CD4-positive, alpha-beta T cell treated with Interleukin-4 for 4 hours (primary cell): ENCODE measurements at regions not wholly inside any gene's neighbourhood (a gene's known extent, or its start where the extent isn't known, plus 50 kb on each side); places are given as distances from the start of the nearest gene placed in this dataset.

Experiments
- DNase-seq: peaks from one replicate; pipeline ENCODE4 v3.0.0-alpha.2; 2020

GRCh38 chr3:70550723-70551319, 238.4 kb upstream of the MDFIC2 start:
- peak; percentile 64 for DNase-seq

DNA sequence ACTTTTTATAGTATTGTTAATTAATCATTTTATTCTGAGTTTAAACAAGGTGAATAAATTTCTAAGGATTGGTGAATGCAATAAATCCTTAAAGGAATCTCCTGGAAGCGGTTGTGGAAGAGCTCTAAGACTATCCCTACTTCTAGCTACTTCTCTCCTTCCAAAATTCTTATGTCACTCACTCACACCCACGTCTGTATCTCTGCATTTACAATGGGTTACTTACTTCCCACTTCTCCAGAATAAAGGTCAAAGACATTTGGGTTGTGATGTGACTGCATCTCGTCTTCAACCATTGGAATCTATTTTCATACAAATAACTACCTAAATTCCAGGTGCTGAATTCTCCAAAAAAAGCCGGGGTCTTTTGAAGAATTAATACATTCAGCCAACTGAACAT, 234.2 kb upstream of the MDFIC2 start:
- no peak for DNase-seq

GRCh38 chr3:70543493-70543892, 231.1 kb upstream of the MDFIC2 start:
- no peak for DNase-seq

DNA sequence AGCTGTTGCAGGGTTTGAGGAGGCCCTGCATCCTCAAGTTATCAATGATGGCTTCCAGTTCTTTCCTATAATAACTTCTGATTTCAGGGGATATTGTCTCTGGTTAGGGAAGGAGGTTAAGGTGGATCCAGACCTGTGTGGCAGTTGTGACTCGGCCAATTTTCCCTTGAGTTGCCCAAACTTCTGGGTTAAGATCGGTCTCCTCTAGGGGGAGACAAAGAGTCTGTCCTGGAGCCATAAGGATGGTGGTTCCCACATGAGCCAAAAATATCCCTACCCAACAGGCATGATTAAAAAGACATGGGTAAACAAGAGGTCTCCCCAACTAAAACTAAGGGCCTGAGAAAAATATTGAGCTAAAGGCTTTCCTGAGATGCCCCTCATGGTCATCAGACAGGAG, 227.5 kb upstream of the MDFIC2 start:
- no peak for DNase-seq

DNA sequence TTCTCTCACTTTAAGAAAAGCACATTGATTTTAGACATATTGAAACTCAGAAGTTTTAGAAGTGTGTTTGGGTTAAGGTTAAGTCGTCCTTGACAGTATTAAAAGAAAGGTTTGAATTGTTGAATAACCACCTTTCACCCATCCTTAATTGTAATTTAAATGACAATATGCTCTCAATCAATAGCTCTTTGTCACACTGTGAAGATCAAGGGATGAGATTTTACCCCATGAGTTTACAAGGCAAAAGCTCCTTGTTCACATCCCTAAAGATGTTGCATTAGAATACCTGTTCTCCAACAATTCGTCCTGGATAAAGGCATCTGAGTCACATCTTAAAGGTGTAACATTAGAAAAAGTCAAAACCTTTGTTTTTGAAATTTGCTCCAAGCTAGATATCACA, 220.4 kb upstream of the MDFIC2 start:
- DNase-seq, result no peak

- no peak for DNase-seq
These were observed 219.5 kb upstream of the MDFIC2 start for GRCh38 chr3:70531838-70532489.

DNA sequence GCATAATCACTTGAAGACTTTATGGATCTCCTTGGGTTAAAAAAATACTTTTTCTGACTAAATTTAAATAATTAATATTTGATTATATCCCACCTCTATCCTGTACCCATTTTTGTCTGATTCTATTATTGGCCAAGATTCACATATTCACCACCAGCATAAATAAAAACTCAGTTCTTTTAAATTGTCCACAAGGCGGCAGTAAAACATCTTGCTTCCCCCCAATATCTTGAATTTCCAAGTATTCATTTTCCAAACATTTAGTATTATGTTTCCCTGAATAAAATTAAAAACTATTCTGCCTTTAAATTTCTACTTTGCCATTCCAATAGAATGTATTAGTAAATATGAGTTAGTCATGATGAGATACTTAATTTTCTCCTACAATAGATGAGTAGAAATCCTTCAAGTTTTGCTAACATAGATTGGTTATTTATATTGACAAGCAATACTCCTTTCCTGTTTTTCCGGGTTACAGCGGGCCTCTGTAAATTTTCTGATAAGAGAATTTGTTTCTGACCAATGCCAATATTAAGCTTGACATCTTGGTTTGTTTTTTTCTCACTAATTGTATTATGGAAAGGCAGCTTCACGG, 218.7 kb upstream of the MDFIC2 start:
- no peak for DNase-seq

DNA sequence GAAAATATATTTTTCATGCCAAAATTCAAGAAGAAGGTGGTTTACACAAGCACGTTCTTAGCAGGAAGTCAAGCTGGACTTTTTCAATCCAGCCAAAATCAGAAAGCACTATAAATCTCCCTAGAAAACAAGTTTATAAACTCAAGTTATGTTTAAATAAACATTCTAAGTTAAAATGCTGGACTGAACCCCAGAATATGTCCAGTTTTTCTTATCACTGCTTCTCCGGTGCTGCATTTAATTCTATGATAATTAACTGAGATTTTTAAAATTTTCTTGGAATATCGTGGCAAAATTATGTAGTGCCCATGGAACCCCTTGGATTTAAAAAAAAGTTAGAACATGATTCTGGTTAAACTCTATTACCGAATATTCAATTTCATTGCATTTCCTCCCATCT, 218.2 kb upstream of the MDFIC2 start:
- no peak for DNase-seq

DNA sequence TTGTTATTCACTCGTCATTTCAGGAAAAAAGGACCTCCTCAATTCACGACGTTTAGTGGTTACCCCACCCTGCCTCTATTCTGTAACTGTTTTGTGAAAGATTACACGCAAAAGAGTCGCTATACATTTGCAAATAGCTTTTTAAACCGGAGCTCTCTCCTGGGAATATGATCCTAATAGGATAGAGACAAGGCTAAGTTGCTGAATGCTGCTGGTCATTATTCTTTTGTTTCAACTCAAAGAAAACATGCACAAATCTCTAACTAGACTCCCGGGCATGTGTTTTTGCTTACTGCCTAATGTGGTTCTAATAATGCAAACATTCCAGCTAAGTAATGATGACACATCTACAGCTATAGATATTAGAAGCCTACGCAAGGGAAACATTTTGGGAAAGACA, 214.6 kb upstream of the MDFIC2 start:
- no peak for DNase-seq

DNA sequence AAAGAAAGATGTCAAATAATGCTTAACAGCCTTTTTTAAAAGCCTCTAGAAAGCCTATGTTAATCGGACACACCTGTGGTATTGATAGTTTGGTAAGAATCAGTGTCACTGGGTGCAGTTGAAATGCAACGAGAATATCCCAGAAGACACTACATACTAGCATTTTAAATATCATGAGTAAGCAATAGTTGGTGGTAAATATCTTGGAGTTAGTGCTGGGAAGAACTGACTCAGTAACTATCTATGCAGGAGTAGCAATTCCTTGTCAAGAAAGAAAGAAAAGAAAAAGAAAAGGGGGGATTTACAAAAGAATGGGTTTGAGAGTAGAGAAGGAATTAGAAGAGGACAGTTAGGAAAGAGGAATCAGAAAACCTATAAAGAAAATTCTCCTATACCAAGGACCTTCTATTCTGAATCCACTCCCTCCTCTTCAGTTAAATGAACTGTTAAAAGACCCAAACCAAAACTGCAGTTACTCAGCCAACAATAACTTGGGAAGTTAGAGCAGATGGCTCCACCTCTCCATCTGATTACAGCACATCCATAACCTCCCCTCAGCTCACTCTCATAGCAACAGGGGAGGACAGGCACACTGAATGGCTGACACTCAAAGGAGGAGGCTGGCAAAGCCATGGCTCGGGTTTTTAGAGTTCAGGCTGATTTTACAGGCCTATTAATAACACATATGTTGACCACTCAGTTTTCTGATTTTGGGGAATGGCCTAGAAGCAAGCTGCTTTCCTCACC, 207.6 kb upstream of the MDFIC2 start:
- DNase-seq, result no peak

GRCh38 chr3:70519026-70519425, 206.6 kb upstream of the MDFIC2 start:
- no peak for DNase-seq

GRCh38 chr3:70518356-70518755, 205.9 kb upstream of the MDFIC2 start:
- no peak for DNase-seq

- DNase-seq, result no peak
These were observed 204.9 kb upstream of the MDFIC2 start for GRCh38 chr3:70517124-70517890.

DNA sequence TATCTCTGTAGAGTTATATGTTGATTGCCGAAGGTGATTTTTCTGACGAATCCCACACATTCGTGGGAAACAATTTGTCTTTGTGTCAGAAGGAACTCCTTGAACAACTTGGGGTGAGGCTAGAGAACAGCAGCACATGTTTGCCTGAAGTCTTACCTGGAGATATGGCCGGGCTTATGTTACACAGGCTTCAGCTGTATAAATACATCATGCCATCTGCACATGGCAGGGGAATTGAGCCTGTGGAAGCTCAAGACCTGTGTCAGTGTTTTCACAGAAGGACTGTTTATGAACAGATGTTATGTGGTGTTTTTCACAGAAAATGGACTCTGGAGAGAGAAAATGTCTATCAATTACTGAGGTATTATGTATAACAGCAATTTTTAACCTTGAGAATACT, 203.6 kb upstream of the MDFIC2 start:
- no peak for DNase-seq

GRCh38 chr3:70507486-70507885, 195.0 kb upstream of the MDFIC2 start:
- DNase-seq, result no peak

GRCh38 chr3:70506775-70507174, 194.3 kb upstream of the MDFIC2 start:
- DNase-seq, result no peak

DNA sequence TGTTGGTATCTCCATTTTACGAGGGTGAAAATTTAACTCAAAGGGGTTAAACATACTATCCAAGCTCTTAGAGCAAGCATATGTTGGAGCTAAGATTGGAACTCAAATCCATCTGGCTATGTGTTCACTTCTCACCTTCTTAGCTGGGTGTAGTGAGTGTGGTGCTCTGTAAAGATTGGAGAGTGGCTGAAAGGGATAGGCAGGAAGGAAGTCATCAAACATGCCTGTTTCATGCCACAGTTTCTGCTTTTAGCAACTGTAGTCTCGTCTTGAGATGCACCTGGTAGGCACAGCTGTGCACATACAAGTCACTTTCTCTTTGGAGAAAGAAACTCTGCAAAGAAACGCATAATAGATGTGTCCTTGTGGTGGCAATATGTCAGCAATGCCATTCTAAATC, 189.1 kb upstream of the MDFIC2 start:
- DNase-seq, result no peak

DNA sequence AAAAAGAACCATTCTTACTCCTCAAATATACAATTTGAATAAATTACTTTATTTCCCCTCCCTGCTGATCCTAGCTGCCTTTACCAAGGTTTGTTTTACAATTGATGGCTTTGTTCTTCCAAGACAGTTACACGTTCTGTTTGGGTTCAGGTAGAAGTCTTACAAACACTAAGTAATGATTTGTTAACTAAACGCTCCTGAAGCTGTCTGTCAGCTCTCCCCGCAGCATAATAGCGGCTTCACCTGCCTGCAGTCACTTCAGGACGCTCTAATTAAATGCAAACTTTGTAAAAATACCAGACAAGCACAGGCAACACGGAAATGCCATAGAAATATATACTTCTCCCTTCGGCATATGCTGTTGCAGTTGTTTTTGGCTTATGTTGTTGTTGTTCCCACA, 176.4 kb upstream of the MDFIC2 start:
- DNase-seq, result no peak

GRCh38 chr3:70488131-70488530, 175.7 kb upstream of the MDFIC2 start:
- DNase-seq, result no peak

- DNase-seq, result no peak
These were observed 174.1 kb upstream of the MDFIC2 start for GRCh38 chr3:70486414-70487017.

DNA sequence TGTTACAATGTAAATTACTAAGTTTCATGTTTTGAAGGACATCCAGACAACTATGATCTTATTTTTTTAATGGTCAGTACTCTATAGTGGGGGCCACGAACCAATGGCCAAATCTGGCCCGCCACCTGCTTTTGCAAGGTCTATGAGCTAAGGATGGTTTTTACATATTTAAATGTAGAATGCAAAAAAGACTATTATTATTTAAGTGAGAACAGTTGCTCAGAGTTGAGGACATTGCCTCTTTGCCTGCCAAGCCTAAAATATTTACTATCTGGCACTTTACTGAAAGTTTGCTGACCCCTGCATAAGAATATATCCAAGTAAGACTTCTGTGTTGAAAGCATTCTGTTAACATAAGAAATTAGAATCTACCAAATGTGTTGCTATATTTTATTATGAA, 163.7 kb upstream of the MDFIC2 start:
- no peak for DNase-seq

DNA sequence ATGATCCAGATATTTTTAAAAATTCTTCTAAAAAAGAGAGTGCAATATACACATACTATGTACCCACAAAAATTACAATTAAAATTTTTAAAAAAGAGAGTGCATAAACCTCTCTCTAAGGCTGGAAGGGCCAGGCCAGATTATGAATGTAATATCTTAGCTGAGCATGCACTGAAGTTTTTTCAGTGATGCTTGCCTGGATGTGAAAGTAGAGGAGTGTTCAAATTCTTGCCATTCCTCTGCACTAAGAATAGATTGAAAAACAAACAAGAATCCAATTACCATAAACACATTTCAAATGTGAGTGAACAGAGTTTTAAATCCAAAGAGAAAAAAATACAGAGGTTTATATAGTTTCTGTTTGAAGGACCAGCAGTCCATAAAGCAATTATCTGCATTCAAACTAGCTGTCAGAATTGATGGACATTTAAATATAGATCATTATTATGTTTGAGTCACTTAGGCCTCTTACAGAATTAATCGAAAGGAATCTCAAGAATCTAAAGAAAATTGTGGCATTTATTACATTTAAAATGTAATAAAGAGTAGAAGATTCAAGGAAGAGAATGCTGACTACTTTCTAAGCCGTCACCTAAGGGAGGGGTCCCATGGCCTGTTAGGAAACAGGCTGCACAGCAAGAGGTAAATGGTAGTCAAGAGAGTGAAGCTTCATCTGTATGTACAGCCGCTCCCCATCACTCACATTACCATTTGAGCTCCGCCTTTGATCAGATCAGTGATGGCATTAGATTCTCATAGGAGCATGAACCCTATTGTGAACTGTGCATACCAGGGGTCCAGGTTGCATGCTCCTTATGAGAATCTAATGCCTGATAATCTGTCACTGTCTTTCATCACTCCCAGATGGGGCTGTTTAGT, 159.3 kb upstream of the MDFIC2 start:
- no peak for DNase-seq
